Effector CD8-positive, alpha-beta T cell (primary cell): ENCODE measurements at regions not wholly inside any gene's neighbourhood (a gene's known extent, or its start where the extent isn't known, plus 50 kb on each side); places are given as distances from the start of the nearest gene placed in this dataset.

Experiments used
- DNase-seq: peaks from one replicate; lab custom pipeline; 2025; lab: John Stamatoyannopoulos, UW

- no peak for DNase-seq
These were observed 756.0 kb upstream of the RBFOX1 start for GRCh38 chr16:6576606-6577005.

GRCh38 chr16:6576113-6576512 lies 756.5 kb upstream of the RBFOX1 start:
- no peak for DNase-seq

DNA sequence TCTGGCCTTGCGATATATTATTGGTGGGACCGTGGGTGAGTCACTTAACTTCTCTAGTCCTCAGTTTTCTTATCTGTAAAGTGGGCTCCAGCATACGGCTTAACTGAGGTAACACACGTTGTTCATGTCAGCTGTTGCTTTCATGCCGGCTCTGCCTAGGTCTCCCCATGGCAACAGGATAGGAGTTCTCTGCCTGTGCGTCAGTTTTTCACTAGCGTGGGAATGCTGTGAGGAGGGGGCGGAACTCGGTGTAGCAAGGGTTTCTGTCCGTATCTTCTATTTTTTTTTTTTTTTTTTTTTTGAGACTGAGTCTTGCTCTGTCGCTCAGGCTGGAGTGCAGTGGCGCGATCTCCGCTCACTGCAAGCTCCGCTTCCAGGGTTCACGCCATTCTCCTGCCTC lies 758.5 kb upstream of the RBFOX1 start:
- no peak for DNase-seq

GRCh38 chr16:6573577-6573976 lies 759.1 kb upstream of the RBFOX1 start:
- DNase-seq: no peak

GRCh38 chr16:6571044-6571443 lies 761.6 kb upstream of the RBFOX1 start:
- DNase-seq: no peak

- DNase-seq: no peak
These were observed 762.1 kb upstream of the RBFOX1 start for GRCh38 chr16:6570530-6570929.

GRCh38 chr16:6562986-6563385 lies 769.7 kb upstream of the RBFOX1 start:
- no peak for DNase-seq

GRCh38 chr16:6560306-6561100 lies 772.1 kb upstream of the RBFOX1 start:
- DNase-seq: no peak

- no peak for DNase-seq
These were observed 774.0 kb upstream of the RBFOX1 start for GRCh38 chr16:6558661-6559060.

DNA sequence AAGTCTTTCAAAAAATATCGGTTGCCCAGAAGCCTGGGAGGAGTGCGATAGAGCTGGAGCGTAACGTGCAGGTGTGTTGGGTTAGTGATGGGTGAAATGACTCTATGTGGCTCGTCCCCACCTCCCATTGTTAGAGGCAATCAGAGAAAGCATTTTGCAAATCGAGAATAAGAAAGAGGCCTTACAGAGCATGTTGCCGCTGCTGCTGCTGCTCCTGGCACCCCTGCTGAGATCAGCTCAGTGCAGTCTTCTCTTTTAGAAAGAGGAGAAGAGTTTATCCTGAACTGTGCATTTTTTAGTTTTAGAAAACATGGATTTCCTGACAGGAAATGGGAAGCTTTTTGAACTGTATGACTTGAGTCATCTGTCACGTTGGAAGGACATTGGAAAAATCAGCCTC lies 774.5 kb upstream of the RBFOX1 start:
- DNase-seq: no peak

DNA sequence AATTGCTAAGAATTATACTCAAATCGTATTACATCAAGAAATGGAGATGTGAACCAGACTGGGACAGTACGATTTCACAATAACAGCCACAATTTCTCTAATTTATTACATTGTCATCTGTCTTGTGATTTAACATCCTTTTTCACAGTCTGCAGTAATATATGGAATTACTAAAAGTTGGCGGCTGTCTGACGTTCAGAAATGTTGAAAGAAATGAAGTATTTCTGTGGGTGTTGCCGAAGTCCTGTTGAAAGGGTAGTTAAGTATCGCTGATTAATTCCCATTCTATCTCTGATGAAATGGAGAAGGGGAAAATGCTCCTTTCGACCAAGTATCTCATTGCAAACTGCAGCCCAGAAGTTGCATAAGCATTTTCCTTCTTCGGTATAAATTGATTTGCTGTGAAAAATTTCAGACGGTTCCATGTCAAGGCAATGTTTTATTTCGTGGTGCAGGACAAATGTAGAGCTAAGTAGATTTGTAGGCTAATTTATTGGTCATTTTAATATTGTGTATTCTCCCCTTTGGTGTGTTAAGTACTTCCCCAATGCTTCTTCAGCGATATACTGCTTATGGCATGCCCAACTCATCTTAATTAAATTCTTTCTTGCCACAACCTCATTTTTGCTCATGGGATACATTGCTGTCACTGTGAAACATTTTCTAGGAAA lies 775.2 kb upstream of the RBFOX1 start:
- no peak for DNase-seq

GRCh38 chr16:6549415-6549814 lies 783.2 kb upstream of the RBFOX1 start:
- DNase-seq: no peak

DNA sequence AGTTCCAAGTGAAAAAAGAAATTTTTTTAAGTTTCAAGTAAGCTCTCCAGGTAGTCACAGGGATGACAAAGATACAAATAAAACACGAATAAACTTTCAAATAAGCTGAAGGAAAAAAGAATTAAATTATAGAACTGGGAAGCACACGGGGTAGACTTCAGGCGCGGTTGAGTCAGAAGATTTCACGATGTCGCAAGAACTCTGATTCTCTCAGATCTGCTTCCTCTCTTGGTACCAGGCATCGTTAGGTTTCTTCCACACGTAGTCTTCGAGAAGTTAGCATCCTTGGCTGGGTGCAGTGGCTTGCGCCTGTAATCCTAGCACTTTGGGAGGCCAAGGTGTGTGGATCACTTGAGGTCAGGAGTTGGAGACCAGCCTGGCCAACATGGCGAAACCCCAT lies 784.1 kb upstream of the RBFOX1 start:
- no peak for DNase-seq

DNA sequence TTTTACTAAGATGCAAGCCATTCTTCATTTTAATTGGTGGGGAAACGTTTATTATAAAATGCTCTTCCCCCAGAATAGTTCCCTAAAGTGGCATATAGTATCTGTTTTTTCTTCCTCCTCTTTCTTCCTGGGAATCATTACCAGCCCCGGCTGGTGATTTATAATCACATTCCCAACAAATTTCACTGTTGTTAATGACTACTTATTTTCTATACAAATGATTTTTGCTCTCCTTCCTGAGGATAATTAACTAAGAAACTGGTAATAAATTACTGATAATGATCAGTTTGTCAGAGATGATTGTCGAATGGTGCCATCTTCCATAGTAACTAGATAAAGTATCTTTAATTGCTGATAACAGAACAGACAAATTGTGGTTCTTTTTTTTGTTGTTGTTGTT lies 785.5 kb upstream of the RBFOX1 start:
- no peak for DNase-seq

DNA sequence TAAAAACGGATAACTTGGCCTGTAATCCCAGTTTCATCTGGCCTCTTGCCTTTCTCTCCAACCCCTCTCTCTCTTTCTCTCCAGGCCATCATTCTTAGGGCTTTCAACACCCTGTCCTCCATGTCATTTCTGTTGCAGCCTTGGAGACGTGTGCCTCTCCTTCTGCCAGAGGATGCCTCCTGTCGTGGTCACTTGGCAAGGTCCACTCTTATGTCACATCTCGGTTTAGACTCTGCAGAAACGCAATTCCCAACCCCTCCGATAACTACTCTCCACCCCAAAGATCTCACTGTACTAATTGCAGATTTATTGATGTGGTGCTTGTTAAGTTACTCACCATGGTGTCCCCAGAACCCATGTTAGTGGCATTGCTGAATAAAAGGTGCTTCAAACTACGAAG lies 787.3 kb upstream of the RBFOX1 start:
- DNase-seq: no peak

- no peak for DNase-seq
These were observed 791.4 kb upstream of the RBFOX1 start for GRCh38 chr16:6541267-6541666.

GRCh38 chr16:6536411-6536810 lies 796.2 kb upstream of the RBFOX1 start:
- no peak for DNase-seq

GRCh38 chr16:6531067-6531466 lies 801.6 kb upstream of the RBFOX1 start:
- no peak for DNase-seq

DNA sequence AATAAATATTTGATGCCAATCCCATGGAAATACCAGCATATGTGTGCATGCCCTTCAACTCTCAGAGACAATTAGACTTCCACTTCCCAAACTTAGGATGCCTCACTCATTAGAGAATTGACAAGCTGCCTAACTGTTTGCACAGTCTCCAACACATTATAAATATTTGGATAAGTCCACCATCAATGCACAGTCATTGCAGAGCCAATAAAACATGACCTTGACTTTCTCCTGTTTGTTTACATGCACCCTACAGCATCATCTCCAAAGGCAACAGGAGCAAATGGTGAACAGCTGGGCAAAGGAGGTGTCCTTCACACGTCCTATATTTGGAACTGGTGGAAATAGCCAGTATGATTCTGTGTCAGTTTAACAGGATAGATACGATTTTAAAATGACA lies 804.4 kb upstream of the RBFOX1 start:
- DNase-seq: no peak

- DNase-seq: no peak
These were observed 805.0 kb upstream of the RBFOX1 start for GRCh38 chr16:6527646-6528045.

DNA sequence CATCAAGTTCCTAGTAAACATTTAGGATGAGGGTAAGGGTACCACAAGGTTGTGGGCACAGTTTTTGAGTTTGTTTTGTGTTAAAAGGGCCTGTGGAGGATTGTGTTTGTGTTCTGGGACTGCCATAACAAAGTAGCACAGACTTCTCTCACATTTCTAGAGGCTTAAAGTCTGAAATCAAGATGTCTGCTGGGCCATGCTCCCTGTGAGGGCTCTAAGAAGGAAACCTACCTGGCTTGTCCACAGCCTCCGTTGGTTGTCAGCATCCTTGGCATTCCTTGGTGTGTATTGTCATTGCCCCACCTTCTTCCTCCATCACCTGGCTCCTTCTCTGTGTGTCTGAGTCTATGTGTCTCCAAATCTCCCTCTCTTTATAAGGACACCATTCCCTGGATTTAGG lies 808.1 kb upstream of the RBFOX1 start:
- DNase-seq: no peak

DNA sequence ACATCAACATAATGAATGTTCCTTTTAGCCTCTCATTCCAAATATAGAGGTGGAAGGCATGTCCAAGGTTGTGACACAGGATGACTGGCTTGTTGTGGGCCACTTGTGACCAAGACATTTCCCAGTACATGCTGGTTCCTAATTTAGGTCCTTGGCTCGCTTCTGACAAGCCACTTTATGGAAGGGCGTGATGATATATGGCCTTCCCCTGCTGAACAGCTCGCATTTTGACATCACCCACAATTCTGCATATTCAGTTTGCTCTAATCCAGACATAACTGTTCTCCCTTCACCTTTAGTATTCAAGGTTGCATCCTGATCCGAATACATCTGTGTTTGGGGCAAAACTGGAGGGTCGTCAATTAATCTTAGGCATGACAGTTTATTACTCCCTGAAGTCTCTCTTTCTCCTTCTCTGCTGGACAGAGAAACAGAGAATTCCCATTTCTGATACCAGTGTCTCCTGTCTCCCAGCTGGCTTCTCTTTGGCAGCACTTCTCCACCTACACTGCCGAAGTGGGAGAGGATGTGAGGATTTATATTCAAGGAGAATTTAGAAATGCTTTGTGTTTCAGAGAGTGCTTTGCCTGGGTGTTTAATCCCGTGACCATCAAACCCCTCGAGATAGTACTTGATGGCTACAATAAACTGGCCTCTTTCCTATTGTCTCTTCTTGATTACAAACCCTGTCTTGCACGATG lies 815.5 kb upstream of the RBFOX1 start:
- DNase-seq: no peak

DNA sequence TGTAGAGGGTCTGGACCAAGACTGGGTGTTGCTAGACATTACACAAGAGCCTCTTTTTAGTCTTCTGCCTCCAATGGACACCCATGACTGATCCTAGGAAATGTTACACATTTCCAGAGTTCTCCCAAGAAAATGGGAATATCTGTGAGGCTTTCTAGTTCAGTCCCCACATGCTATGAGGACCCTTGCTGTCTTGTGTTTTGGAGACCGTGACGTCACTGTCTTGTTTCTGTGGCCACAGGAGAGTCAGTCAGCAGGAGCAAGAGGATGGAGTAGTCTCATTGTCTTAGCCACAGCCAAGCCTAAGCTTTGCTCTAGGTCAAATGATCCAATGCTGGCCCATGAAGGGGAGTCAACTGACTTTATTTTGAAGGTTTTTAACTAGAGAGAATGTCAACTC lies 820.1 kb upstream of the RBFOX1 start:
- no peak for DNase-seq
